ENCODE measurements at regions not wholly inside any gene's neighbourhood (a gene's known extent, or its start where the extent isn't known, plus 50 kb on each side); places are given as distances from the start of the nearest gene placed in this dataset.

GRCh38 chr12:107551434-107551833 is 134.2 kb upstream of the PWP1 start:
- H2AFZ ChIP-seq: no peak overlapping the region

DNA sequence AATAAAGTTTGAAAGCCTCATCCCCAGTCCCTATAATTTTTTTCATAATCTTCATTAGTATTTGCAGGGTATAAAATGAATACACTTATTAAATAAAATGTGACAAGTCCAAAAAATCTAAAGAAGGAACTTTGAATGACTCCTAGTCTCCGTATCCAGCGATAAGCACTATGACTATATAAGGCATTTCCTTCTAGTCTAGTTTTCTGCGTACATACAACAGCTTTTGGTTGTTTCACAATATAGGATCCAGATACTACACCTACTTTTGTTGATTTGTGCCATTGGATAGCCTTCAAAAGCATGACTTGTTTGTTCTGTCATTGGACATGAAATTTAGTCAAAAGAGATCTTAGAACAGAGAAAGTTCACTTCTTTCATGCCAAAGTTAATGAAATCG is 133.3 kb upstream of the PWP1 start:
- Histone ChIP-seq H3K9me2 (ENCODE audit: insufficient read depth) (no peaks in the 10 kb centered on the region), H3K79me2 (ENCODE audit: insufficient read depth) (no peaks in the 10 kb centered on the region), H2AFZ (no peak overlapping the region), H4K20me1 (ENCODE audit: insufficient read depth) (no peaks in the 10 kb centered on the region), H3K27ac (no peak overlapping the region), H3K4me3 (no peak overlapping the region), H3K27me3 (replicated peaks; ENCODE audit: insufficient read depth) (no peaks in the 10 kb centered on the region), H3K9ac (no peak overlapping the region), H3K4me2 (ENCODE audit: unreplicated experiment) (no peak overlapping the region), H3K4me1 (ENCODE audit: insufficient read depth) (no peaks in the 10 kb centered on the region), H3K36me3 (ENCODE audit: low read depth) (no peaks in the 10 kb centered on the region), H3K9me3 (ENCODE audit: low read depth) (no peaks in the 10 kb centered on the region), H3F3A (ENCODE audit: insufficient read depth) (no peaks in the 10 kb centered on the region)
- no peak for DNase-seq
- WGBS, 2 experiments (ENCODE audit: low coverage in 1 of 2, low lambda C conversion rate in 2 of 2, missing lambda C conversion rate in 2 of 2): 52 to 58% methylated on average over 4 of the region's 4 CpGs
- TF ChIP-seq EZH2 (IDR thresholded peaks at IDR 0.05; ENCODE audit: insufficient read depth, poor library complexity, severe bottlenecking) (no peak), EZH2phosphoT487 (IDR thresholded peaks at IDR 0.05; ENCODE audit: insufficient read depth, low read depth) (no peak)
- in situ Hi-C loops (cut with MboI): no loop called here

More at GRCh38 chr12:107551434-107551833, 134.2 kb upstream of the PWP1 start:
- no peaks in the 10 kb centered on the region for H3K36me3 ChIP-seq (ENCODE audit: low read depth)
- in situ Hi-C loops (cut with MboI): no loop called here
- no peak overlapping the region for H3K4me2 ChIP-seq (ENCODE audit: unreplicated experiment)
- H3K9me2 ChIP-seq (ENCODE audit: insufficient read depth): no peaks in the 10 kb centered on the region
- no peaks in the 10 kb centered on the region for H3K79me2 ChIP-seq (ENCODE audit: insufficient read depth)
- H3K27ac ChIP-seq: no peak overlapping the region
- no peaks in the 10 kb centered on the region for H3K27me3 ChIP-seq (replicated peaks; ENCODE audit: insufficient read depth)
- TF ChIP-seq EZH2 (IDR thresholded peaks at IDR 0.05; ENCODE audit: insufficient read depth, poor library complexity, severe bottlenecking) (no peak), EZH2phosphoT487 (IDR thresholded peaks at IDR 0.05; ENCODE audit: insufficient read depth, low read depth) (no peak)
- H3K4me1 ChIP-seq (ENCODE audit: insufficient read depth): no peaks in the 10 kb centered on the region
- H3K9me3 ChIP-seq (ENCODE audit: low read depth): no peaks in the 10 kb centered on the region
- no peaks in the 10 kb centered on the region for H3F3A ChIP-seq (ENCODE audit: insufficient read depth)
- DNase-seq: no peak
- no peak overlapping the region for H3K9ac ChIP-seq
- H4K20me1 ChIP-seq (ENCODE audit: insufficient read depth): no peaks in the 10 kb centered on the region
- H3K4me3 ChIP-seq: no peak overlapping the region

GRCh38 chr12:107553211-107553765 is 132.3 kb upstream of the PWP1 start:
- in situ Hi-C loops (cut with MboI): no loop called here
- H3K79me2 ChIP-seq (ENCODE audit: insufficient read depth): no peaks in the 10 kb centered on the region
- DNase-seq: no peak
- no peaks in the 10 kb centered on the region for H3K4me1 ChIP-seq (ENCODE audit: insufficient read depth)
- WGBS, 2 experiments (ENCODE audit: low coverage in 1 of 2, low lambda C conversion rate in 2 of 2, missing lambda C conversion rate in 2 of 2): 85 to 90% methylated on average over 4 of the region's 4 CpGs
- no peaks in the 10 kb centered on the region for H4K20me1 ChIP-seq (ENCODE audit: insufficient read depth)
- no peaks in the 10 kb centered on the region for H3K27me3 ChIP-seq (replicated peaks; ENCODE audit: insufficient read depth)
- TF ChIP-seq EZH2 (IDR thresholded peaks at IDR 0.05; ENCODE audit: insufficient read depth, poor library complexity, severe bottlenecking) (no peak), EZH2phosphoT487 (IDR thresholded peaks at IDR 0.05; ENCODE audit: insufficient read depth, low read depth) (no peak)
- H3K9ac ChIP-seq: no peak overlapping the region
- no peak overlapping the region for H3K4me3 ChIP-seq
- no peaks in the 10 kb centered on the region for H3K36me3 ChIP-seq (ENCODE audit: low read depth)
- no peak overlapping the region for H3K4me2 ChIP-seq (ENCODE audit: unreplicated experiment)
- H3K9me3 ChIP-seq (ENCODE audit: low read depth): no peaks in the 10 kb centered on the region
- H3K9me2 ChIP-seq (ENCODE audit: insufficient read depth): no peaks in the 10 kb centered on the region
- no peaks in the 10 kb centered on the region for H3F3A ChIP-seq (ENCODE audit: insufficient read depth)
- no peak overlapping the region for H3K27ac ChIP-seq
- no peak overlapping the region for H2AFZ ChIP-seq

DNA sequence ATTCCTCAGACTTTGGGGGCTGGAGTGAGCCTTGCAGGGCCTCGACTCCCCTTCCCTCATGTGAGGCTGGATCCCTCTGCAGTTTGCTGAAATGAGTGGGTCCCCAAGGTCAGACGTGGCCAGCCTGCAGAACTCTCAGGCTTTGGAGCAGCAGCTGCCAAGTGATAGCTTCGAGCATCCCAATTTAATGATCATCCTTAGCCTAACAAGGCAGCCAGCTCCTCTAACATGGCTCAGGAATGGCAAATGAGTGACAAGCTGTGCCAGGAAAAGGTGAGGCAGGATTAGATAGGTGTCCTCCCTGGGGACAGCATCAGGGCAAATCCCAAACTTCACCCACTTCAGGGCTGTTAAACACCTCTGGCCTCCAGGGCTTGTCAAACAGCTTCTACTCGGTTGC is 130.7 kb upstream of the PWP1 start:
- no peak overlapping the region for H3K4me3 ChIP-seq
- no peaks in the 10 kb centered on the region for H3K27me3 ChIP-seq (replicated peaks; ENCODE audit: insufficient read depth)
- H3K4me1 ChIP-seq (ENCODE audit: insufficient read depth): no peaks in the 10 kb centered on the region
- no peaks in the 10 kb centered on the region for H3K9me2 ChIP-seq (ENCODE audit: insufficient read depth)
- WGBS, 2 experiments (ENCODE audit: low coverage in 1 of 2, low lambda C conversion rate in 2 of 2, missing lambda C conversion rate in 2 of 2): 72 to 86% methylated on average over 4 of the region's 4 CpGs
- TF ChIP-seq EZH2 (IDR thresholded peaks at IDR 0.05; ENCODE audit: insufficient read depth, poor library complexity, severe bottlenecking) (no peak), EZH2phosphoT487 (IDR thresholded peaks at IDR 0.05; ENCODE audit: insufficient read depth, low read depth) (no peak)
- H4K20me1 ChIP-seq (ENCODE audit: insufficient read depth): no peaks in the 10 kb centered on the region
- H3K27ac ChIP-seq: no peak overlapping the region
- in situ Hi-C loops (cut with MboI): no loop called here
- no peaks in the 10 kb centered on the region for H3K9me3 ChIP-seq (ENCODE audit: low read depth)
- no peak for DNase-seq
- no peak overlapping the region for H3K4me2 ChIP-seq (ENCODE audit: unreplicated experiment)
- H3K9ac ChIP-seq: no peak overlapping the region
- no peak overlapping the region for H2AFZ ChIP-seq
- no peaks in the 10 kb centered on the region for H3F3A ChIP-seq (ENCODE audit: insufficient read depth)
- no peaks in the 10 kb centered on the region for H3K79me2 ChIP-seq (ENCODE audit: insufficient read depth)
- H3K36me3 ChIP-seq (ENCODE audit: low read depth): no peaks in the 10 kb centered on the region

GRCh38 chr12:107557026-107557425 is 128.6 kb upstream of the PWP1 start:
- Histone ChIP-seq H3K9me3 (ENCODE audit: low read depth) (no peaks in the 10 kb centered on the region), H2AFZ (no peak overlapping the region), H3K9me2 (ENCODE audit: insufficient read depth) (no peaks in the 10 kb centered on the region), H3F3A (ENCODE audit: insufficient read depth) (no peaks in the 10 kb centered on the region), H3K4me1 (ENCODE audit: insufficient read depth) (no peaks in the 10 kb centered on the region), H3K27ac (no peak overlapping the region), H3K4me3 (no peak overlapping the region), H4K20me1 (ENCODE audit: insufficient read depth) (no peaks in the 10 kb centered on the region), H3K4me2 (ENCODE audit: unreplicated experiment) (no peak overlapping the region), H3K36me3 (ENCODE audit: low read depth) (no peaks in the 10 kb centered on the region), H3K27me3 (replicated peaks; ENCODE audit: insufficient read depth) (no peaks in the 10 kb centered on the region), H3K9ac (no peak overlapping the region), H3K79me2 (ENCODE audit: insufficient read depth) (no peaks in the 10 kb centered on the region)
- no peak for TF ChIP-seq EZH2 (IDR thresholded peaks at IDR 0.05; ENCODE audit: insufficient read depth, poor library complexity, severe bottlenecking)
- no peak for TF ChIP-seq EZH2phosphoT487 (IDR thresholded peaks at IDR 0.05; ENCODE audit: insufficient read depth, low read depth)
- in situ Hi-C loops (cut with MboI): no loop called here
- no peak for DNase-seq
- WGBS, 2 experiments (ENCODE audit: low coverage in 1 of 2, low lambda C conversion rate in 2 of 2, missing lambda C conversion rate in 2 of 2): 85 to 86% methylated on average over 5 of the region's 5 CpGs

Measured in GM23248 (cell line).